CD4-positive, alpha-beta memory T cell (primary cell): ENCODE measurements at regions not wholly inside any gene's neighbourhood (a gene's known extent, or its start where the extent isn't known, plus 50 kb on each side); places are given as distances from the start of the nearest gene placed in this dataset.
A peak's percentile ranks its signal among the peaks of the same experiment; 100 is the strongest.

Experiments
- CTCF ChIA-PET: fragments of 350-600 bp; sonication (Branson Sonifier 250); formaldehyde crosslinking; loops from one replicate; lab custom pipeline; 2021; ENCODE audit warnings: inconsistent platforms; ENCODE audit not compliant: partially characterized antibody; lab: Charles Lee
- POLR2A ChIA-PET: fragments of 350-600 bp; sonication (Branson Sonifier 250); formaldehyde crosslinking; loops from one replicate; lab custom pipeline; 2021; ENCODE audit not compliant: partially characterized antibody; lab: Charles Lee
- DNase-seq, 5 donors: peaks; one replicate each; pipeline versions ENCODE4 v3.0.0 to v3.0.0-alpha.2; 2020 to 2022; ENCODE audit warnings: mixed read lengths in 1 of 5
- H3K27ac ChIP-seq: one replicate; pipeline ENCODE4 v1.7.0; 2013; ENCODE audit warnings: low read depth, low read length
- H3K27me3 ChIP-seq: 2 replicates; pipeline ENCODE4 v1.7.0; 2013; ENCODE audit warnings: mild to moderate bottlenecking, low read length, moderate library complexity; ENCODE audit not compliant: insufficient read depth
- H3K36me3 ChIP-seq: 2 replicates; pipeline ENCODE4 v1.7.0; 2013; ENCODE audit warnings: mild to moderate bottlenecking, low read length, moderate library complexity; ENCODE audit not compliant: insufficient read depth
- H3K4me1 ChIP-seq: 2 replicates; pipeline ENCODE4 v1.7.0; 2013; ENCODE audit warnings: mild to moderate bottlenecking, low read length, moderate library complexity; ENCODE audit not compliant: insufficient read depth
- H3K4me3 ChIP-seq, 2 donors: one replicate each; pipeline ENCODE4 v1.7.0; 2013; ENCODE audit warnings: low read length in 2 of 2, mild to moderate bottlenecking in 1 of 2
- H3K9me3 ChIP-seq, 2 donors: one replicate each; pipeline ENCODE4 v1.7.0; 2013; ENCODE audit warnings: low read length in 2 of 2, control low read depth in 1 of 2; ENCODE audit not compliant: control insufficient read depth in 1 of 2
- H3K27ac Mint-ChIP-seq, 7 donors: one replicate each; pipeline ENCODE4 v1.8.0; 2020 to 2021; ENCODE audit warnings: mixed read lengths in 7 of 7, mild to moderate bottlenecking in 6 of 7, inconsistent platforms in 3 of 7, moderate library complexity in 3 of 7
- H3K27me3 Mint-ChIP-seq, 2 donors: one replicate each; pipeline ENCODE4 v1.8.0; 2020 to 2021; ENCODE audit warnings: mixed read lengths in 2 of 2
- H3K36me3 Mint-ChIP-seq, 2 donors: one replicate each; pipeline ENCODE4 v1.8.0; 2020 to 2021; ENCODE audit warnings: mixed read lengths in 2 of 2, inconsistent platforms in 1 of 2, mild to moderate bottlenecking in 1 of 2
- H3K4me1 Mint-ChIP-seq, 4 donors: one replicate each; pipeline ENCODE4 v1.8.0; 2020 to 2021; ENCODE audit warnings: mixed read lengths in 4 of 4, mild to moderate bottlenecking in 1 of 4
- H3K4me3 Mint-ChIP-seq, 8 donors: one replicate each; pipeline ENCODE4 v1.8.0; 2020 to 2021; ENCODE audit warnings: mixed read lengths in 8 of 8, mild to moderate bottlenecking in 7 of 8, moderate library complexity in 6 of 8, inconsistent platforms in 3 of 8
- H3K9me3 Mint-ChIP-seq, 8 donors: one replicate each; pipeline ENCODE4 v1.8.0; 2020 to 2021; ENCODE audit warnings: mixed read lengths in 8 of 8, mild to moderate bottlenecking in 5 of 8, inconsistent platforms in 3 of 8, moderate library complexity in 1 of 8
- intact Hi-C: fragments of 100-400 bp; cut with micrococcal nuclease; formaldehyde crosslinking; loops from one replicate; pipeline ENCODE4 v1.15.1; 2023

- ChIA-PET CTCF (no interaction called here), POLR2A (no interaction called here)
- H3K4me1 ChIP-seq: no peaks in the 10 kb centered on the region
- no peak overlapping the region for H3K27ac ChIP-seq
- no peaks in the 10 kb centered on the region for H3K27me3 ChIP-seq
- intact Hi-C loops: no loop called here
- H3K4me1 Mint-ChIP-seq: peaks cover 0 to 12% (median 2%) of the 10 kb centered on the region in 4 donors
- H3K36me3 ChIP-seq: no peaks in the 10 kb centered on the region
- H3K36me3 Mint-ChIP-seq: no peaks in the 10 kb centered on the region
- H3K27me3 Mint-ChIP-seq: peaks cover 0 to 5% of the 10 kb centered on the region in 2 donors
- H3K9me3 ChIP-seq: no peaks in the 10 kb centered on the region
- DNase-seq: no peak
- no peak overlapping the region for H3K4me3 Mint-ChIP-seq
- H3K4me3 ChIP-seq: no peak overlapping the region
- peaks cover 0 to 2% (median 0%) of the 10 kb centered on the region in 8 donors for H3K9me3 Mint-ChIP-seq
- H3K27ac Mint-ChIP-seq: no peak overlapping the region
Measured at GRCh38 chr10:78366663-78367411, 333.2 kb downstream of the RPS24 start.

DNA sequence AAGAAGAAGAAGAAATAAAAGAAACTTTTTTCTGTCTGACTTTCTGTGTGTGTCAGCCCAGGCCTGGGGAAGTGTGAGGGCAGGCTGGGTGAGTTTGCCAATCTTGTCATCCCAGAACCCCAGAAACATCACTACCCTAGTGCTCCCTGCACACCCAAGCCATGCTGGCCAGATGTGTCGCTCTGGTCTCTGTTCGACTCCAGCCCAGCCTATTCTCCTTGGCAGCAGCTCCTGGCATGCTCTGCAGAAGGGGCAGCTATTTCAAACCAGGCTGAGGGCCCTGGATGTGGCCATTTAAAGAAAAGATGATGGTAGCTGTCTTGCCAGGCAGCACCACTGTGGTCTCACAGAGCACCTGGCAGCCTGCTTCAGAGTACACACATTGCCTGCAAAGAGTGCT lies 334.1 kb downstream of the RPS24 start:
- no peaks in the 10 kb centered on the region for H3K36me3 Mint-ChIP-seq
- CTCF ChIA-PET: no interaction called here
- H3K36me3 ChIP-seq: no peaks in the 10 kb centered on the region
- peaks cover 0 to 3% (median under 1%) of the 10 kb centered on the region in 4 donors for H3K4me1 Mint-ChIP-seq
- no peaks in the 10 kb centered on the region for H3K9me3 ChIP-seq
- no peak overlapping the region for H3K4me3 ChIP-seq
- H3K4me1 ChIP-seq: no peaks in the 10 kb centered on the region
- H3K9me3 Mint-ChIP-seq: peaks cover 0 to 2% (median 0%) of the 10 kb centered on the region in 8 donors
- H3K27me3 Mint-ChIP-seq: peaks cover 0 to 5% of the 10 kb centered on the region in 2 donors
- H3K27ac ChIP-seq: no peak overlapping the region
- POLR2A ChIA-PET: no interaction called here
- intact Hi-C loops: no loop called here
- H3K4me3 Mint-ChIP-seq: no peak overlapping the region
- H3K27ac Mint-ChIP-seq: no peak overlapping the region
- H3K27me3 ChIP-seq: no peaks in the 10 kb centered on the region
- DNase-seq: no peak

DNA sequence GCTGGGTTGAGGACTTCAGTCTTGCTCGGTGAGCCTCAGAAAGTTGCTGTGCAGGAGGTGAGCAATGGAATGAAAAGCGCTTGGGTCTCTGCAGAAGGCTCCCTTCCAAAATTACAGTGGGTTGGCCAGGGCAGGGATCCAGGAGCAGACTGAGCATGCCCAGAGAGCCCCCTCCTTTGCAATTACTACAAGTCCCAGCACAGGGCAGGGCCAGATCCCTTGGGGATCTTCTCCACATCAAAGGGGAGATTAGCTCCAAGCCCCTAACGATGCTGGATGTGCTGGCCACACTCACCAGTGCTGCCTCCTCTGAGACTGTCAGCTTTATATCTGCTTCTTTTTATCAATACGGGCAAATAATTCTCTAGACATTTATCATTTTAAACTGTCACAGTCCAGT lies 337.5 kb downstream of the RPS24 start:
- Histone ChIP-seq H3K9me3 (no peaks in the 10 kb centered on the region), H3K27ac (no peak overlapping the region), H3K4me1 (no peaks in the 10 kb centered on the region), H3K4me3 (no peak overlapping the region), H3K36me3 (no peaks in the 10 kb centered on the region), H3K27me3 (no peaks in the 10 kb centered on the region)
- CTCF ChIA-PET: no interaction called here
- H3K4me1 Mint-ChIP-seq: no peaks in the 10 kb centered on the region
- H3K9me3 Mint-ChIP-seq: no peaks in the 10 kb centered on the region
- DNase-seq: no peak
- peaks cover 0 to 1% of the 10 kb centered on the region in 2 donors for H3K27me3 Mint-ChIP-seq
- no peaks in the 10 kb centered on the region for H3K36me3 Mint-ChIP-seq
- POLR2A ChIA-PET: no interaction called here
- intact Hi-C loops: no loop called here
- peak overlapping the region in 1 of 7 donors; percentile 1 for H3K27ac Mint-ChIP-seq
- H3K4me3 Mint-ChIP-seq: no peak overlapping the region

DNA sequence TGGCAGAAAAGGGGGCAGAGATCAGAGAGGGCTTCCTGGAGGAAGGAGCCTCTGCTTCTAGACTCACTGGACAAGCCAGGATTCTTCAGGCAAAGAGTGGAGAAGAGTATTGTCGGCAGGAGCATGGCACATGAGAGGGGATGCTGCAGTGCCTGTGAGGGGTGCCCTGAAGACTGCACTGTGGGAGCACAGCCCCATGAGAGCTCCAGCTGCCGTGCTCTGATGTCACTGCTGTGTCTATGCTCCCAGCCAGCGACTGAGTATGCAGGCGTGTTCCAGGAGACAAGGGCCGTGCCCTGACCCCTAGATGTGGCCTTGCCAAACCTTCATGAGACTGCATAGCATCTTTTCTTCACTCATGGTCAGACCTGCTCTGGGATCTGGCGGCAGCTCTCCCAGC lies 339.1 kb downstream of the RPS24 start:
- no peak for DNase-seq
- CTCF ChIA-PET: no interaction called here
- H3K9me3 ChIP-seq: no peaks in the 10 kb centered on the region
- H3K4me3 ChIP-seq: no peak overlapping the region
- intact Hi-C loops: no loop called here
- no peak overlapping the region for H3K27ac ChIP-seq
- POLR2A ChIA-PET: no interaction called here
- Mint-ChIP-seq H3K4me3 (no peak overlapping the region), H3K27me3 (no peaks in the 10 kb centered on the region), H3K4me1 (no peaks in the 10 kb centered on the region), H3K27ac (no peak overlapping the region), H3K9me3 (no peaks in the 10 kb centered on the region), H3K36me3 (no peaks in the 10 kb centered on the region)
- H3K36me3 ChIP-seq: no peaks in the 10 kb centered on the region
- no peaks in the 10 kb centered on the region for H3K4me1 ChIP-seq
- H3K27me3 ChIP-seq: no peaks in the 10 kb centered on the region

GRCh38 chr10:78374331-78375028 lies 340.8 kb downstream of the RPS24 start:
- POLR2A ChIA-PET: no interaction called here
- H3K27me3 Mint-ChIP-seq: peaks cover 0 to 2% of the 10 kb centered on the region in 2 donors
- H3K4me1 ChIP-seq: no peaks in the 10 kb centered on the region
- intact Hi-C loops: no loop called here
- CTCF ChIA-PET: interaction anchor here (0.6 kb wide), 1 partner anchor 44 kb away, joined by 3 read pairs; no protein-coding TSS in a partner anchor
- no peak overlapping the region for H3K27ac Mint-ChIP-seq
- no peaks in the 10 kb centered on the region for H3K36me3 ChIP-seq
- no peaks in the 10 kb centered on the region for H3K9me3 ChIP-seq
- H3K9me3 Mint-ChIP-seq: no peaks in the 10 kb centered on the region
- H3K27me3 ChIP-seq: no peaks in the 10 kb centered on the region
- H3K4me1 Mint-ChIP-seq: no peaks in the 10 kb centered on the region
- H3K4me3 Mint-ChIP-seq: no peak overlapping the region
- H3K27ac ChIP-seq: no peak overlapping the region
- H3K36me3 Mint-ChIP-seq: no peaks in the 10 kb centered on the region
- DNase-seq: no peak
- H3K4me3 ChIP-seq: no peak overlapping the region

GRCh38 chr10:78375854-78376785 lies 342.5 kb downstream of the RPS24 start:
- no peaks in the 10 kb centered on the region for H3K9me3 Mint-ChIP-seq
- H3K27me3 ChIP-seq: no peaks in the 10 kb centered on the region
- H3K4me3 Mint-ChIP-seq: no peak overlapping the region
- no peak overlapping the region for H3K4me3 ChIP-seq
- no peaks in the 10 kb centered on the region for H3K9me3 ChIP-seq
- POLR2A ChIA-PET: no interaction called here
- peaks cover 0 to 2% of the 10 kb centered on the region in 2 donors for H3K27me3 Mint-ChIP-seq
- no peaks in the 10 kb centered on the region for H3K36me3 ChIP-seq
- no peaks in the 10 kb centered on the region for H3K36me3 Mint-ChIP-seq
- H3K27ac ChIP-seq: no peak overlapping the region
- no peak overlapping the region for H3K27ac Mint-ChIP-seq
- no peaks in the 10 kb centered on the region for H3K4me1 ChIP-seq
- no peak for DNase-seq
- CTCF ChIA-PET: no interaction called here
- no peaks in the 10 kb centered on the region for H3K4me1 Mint-ChIP-seq
- intact Hi-C loops: no loop called here

- no peaks in the 10 kb centered on the region for H3K27me3 ChIP-seq
- CTCF ChIA-PET: no interaction called here
- POLR2A ChIA-PET: no interaction called here
- Mint-ChIP-seq H3K4me1 (no peaks in the 10 kb centered on the region), H3K36me3 (no peaks in the 10 kb centered on the region), H3K27me3 (peaks cover 1 to 2% of the 10 kb centered on the region in 2 donors), H3K9me3 (no peaks in the 10 kb centered on the region), H3K27ac (no peak overlapping the region), H3K4me3 (no peak overlapping the region)
- no peaks in the 10 kb centered on the region for H3K4me1 ChIP-seq
- no peaks in the 10 kb centered on the region for H3K9me3 ChIP-seq
- no peak for DNase-seq
- no peak overlapping the region for H3K4me3 ChIP-seq
- intact Hi-C loops: no loop called here
- H3K27ac ChIP-seq: no peak overlapping the region
- H3K36me3 ChIP-seq: no peaks in the 10 kb centered on the region
Measured at GRCh38 chr10:78377356-78377755, 343.7 kb downstream of the RPS24 start.
